HG02884 (cell line): ENCODE measurements at regions not wholly inside any gene's neighbourhood (a gene's known extent, or its start where the extent isn't known, plus 50 kb on each side); places are given as distances from the start of the nearest gene placed in this dataset.
"Not testable (repeated sequence)": the region's sequence is repeated elsewhere in the genome, so short reads cannot be mapped to it uniquely, and the experiment has no call there.

Experiments used
- ATAC-seq: cut with Tn5 transposase; IDR thresholded peaks from one replicate; pipeline ENCODE4 v1.9.1; 2021; ENCODE audit warnings: mild to moderate bottlenecking, moderate library complexity; ENCODE audit not compliant: unreplicated experiment

- ATAC-seq, result no peak
Measured at GRCh38 chr2:22403748-22404147, 981.2 kb upstream of the KLHL29 start.

DNA sequence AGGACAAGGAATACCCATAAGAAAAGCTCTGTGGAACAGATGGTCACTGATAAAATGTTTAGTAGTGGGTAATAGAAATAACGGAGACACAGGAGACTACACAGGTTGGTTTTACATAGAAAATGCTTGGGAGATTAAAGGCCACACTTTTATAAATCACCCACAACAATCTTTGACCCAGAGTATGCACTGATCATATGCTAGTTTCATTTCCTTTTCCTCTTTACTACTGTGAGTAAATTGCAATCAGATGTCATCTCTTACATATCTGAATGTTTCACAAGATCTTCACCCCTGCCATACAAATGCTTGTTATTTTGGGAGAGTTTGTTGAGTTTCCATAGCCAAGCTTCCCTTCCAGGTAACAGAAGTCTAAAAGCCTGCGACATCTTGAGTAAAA, 978.4 kb upstream of the KLHL29 start:
- no peak for ATAC-seq

DNA sequence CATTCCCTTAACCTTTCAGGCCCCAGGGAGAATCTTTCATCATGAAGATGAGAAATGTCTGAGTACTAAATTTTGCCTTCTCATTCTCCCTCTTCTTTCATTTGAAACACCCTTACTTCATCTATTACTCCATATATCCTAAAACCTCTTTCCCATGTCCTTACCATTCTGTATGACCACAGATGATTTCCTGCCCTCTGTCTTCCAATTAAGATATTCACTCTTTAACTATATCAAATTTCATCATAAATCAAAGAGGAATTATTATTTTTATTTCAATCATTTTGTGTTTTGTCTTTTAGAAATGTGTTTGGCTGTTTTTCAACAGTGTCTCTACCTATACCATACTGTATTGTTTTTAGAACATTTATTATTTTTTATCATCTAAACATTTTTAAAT, 964.9 kb upstream of the KLHL29 start:
- no peak for ATAC-seq

DNA sequence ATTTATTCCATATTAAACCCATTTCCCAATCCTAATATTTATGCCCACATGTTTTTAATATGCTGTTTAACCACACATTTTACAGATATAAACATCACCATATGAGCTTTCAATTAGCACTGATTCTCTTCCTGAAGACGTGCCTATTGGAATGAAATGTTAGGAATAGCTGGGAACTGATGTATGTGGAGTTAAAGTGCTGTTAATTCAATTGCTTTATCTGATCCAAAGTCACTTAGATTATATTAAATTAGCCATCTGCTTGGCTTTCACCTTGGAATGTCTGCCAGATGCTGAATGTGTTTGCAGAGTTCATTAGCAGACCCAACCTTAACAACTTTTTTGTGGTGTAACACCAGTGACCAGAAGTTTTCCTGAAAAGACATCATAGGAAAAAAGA, 942.9 kb upstream of the KLHL29 start:
- no peak for ATAC-seq

- ATAC-seq, result no peak
Measured at GRCh38 chr2:22444281-22444680, 940.7 kb upstream of the KLHL29 start.

- ATAC-seq, result no peak
Measured at GRCh38 chr2:22449696-22450095, 935.3 kb upstream of the KLHL29 start.

- ATAC-seq, result no peak
Measured at GRCh38 chr2:22450831-22451230, 934.1 kb upstream of the KLHL29 start.

GRCh38 chr2:22454826-22455485, 930.0 kb upstream of the KLHL29 start:
- ATAC-seq, result no peak

GRCh38 chr2:22458440-22458839, 926.5 kb upstream of the KLHL29 start:
- no peak for ATAC-seq

DNA sequence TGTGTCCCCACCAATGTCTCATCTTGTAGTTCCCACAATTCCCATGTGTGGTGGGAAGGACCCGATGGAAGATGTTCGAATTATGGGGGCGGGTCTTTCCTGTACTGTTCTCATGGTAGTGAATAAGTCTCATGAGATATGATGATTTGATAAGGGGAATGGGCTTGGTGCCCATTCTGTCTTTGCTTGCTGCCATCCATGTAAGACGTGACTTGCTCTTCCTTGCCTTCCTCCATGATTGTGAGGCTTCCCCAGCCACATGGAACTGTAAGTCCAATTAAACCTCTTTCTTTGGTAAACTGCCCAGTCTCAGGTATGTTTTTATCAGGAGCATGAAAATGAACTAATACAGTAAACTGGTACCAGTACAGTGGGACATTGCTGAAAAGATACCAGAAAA, 909.9 kb upstream of the KLHL29 start:
- ATAC-seq, result not testable (repeated sequence)

GRCh38 chr2:22478329-22478728, 906.6 kb upstream of the KLHL29 start:
- ATAC-seq, result no peak

DNA sequence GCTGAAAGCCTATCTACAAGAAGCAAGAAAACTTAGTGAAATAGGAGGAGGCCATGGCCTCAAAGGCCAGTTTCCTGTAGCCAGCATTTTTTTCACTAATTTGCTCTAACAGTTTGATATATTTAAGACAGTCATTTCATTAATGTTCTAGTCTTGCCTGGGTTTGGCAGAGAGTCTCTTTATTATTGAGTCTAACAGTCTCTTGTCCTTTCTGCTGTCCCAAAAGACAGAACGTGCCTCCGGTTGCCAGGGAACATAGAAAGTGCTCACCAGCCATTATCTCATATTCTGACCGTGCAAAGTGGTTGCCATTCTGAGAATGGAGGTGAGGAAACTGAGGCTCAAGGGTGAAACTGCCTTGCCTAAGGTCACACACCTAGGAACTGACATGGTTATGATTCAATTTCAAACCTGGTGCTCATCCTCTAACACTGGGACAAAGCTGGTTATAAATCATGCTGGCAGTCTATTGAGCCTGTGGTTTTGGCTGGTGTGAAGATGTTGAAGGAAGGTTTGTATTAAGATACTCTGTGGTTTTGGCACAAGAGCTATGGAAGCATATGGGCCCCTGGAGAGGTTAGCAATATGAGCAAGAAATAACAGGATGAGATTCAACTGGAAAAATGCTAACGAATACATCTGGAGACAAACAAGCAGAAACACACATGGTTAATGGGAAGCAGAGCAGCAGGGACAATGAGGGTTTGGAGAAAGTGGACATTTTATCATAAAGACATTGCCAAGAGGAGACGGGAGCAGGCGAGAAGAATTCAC, 903.3 kb upstream of the KLHL29 start:
- no peak for ATAC-seq

- ATAC-seq, result no peak
Measured at GRCh38 chr2:22483036-22483435, 901.9 kb upstream of the KLHL29 start.

DNA sequence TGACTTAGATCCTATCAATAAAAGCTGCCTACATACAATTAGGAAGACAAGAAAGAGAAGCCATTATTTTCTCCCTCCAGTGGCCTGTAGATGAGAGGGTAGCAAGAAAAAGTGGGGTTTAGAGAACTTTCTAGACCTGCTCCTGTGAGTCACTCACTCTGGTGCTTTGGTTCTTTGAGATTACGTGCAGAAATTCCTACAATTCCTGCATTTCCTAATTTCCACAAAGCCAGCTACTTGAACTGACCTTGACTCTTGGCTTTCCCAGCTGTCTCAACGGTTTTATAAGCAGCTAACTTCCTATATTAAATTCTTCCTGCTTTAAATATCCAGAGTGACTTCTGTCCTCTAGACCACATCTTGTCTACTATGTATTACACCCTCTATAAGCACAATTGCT, 899.5 kb upstream of the KLHL29 start:
- ATAC-seq, result no peak

GRCh38 chr2:22486343-22486742, 898.6 kb upstream of the KLHL29 start:
- ATAC-seq, result no peak

GRCh38 chr2:22487036-22487435, 897.9 kb upstream of the KLHL29 start:
- no peak for ATAC-seq

- ATAC-seq, result no peak
Measured at GRCh38 chr2:22487541-22487940, 897.4 kb upstream of the KLHL29 start.

DNA sequence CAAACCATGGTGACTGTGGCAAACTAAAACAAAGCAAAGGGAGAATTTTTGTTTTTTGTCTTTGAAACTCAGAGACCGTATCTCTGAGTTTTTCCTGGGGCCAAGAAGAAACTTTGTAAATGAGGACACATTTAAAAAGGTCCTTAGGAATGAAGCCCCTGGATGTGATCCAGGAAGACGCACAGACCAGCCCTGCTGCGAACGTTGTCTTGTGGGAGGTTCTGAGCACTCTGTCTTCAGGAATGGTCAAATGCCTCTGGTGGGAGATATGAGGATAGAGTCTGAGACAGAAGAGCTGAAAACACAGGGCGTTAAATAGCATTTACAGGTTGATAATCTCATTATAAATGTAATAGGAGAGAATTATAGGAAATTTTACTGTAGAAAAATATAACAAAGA, 893.5 kb upstream of the KLHL29 start:
- ATAC-seq, result no peak

- no peak for ATAC-seq
Measured at GRCh38 chr2:22494156-22494555, 890.8 kb upstream of the KLHL29 start.

GRCh38 chr2:22497064-22497463, 887.9 kb upstream of the KLHL29 start:
- ATAC-seq, result no peak

DNA sequence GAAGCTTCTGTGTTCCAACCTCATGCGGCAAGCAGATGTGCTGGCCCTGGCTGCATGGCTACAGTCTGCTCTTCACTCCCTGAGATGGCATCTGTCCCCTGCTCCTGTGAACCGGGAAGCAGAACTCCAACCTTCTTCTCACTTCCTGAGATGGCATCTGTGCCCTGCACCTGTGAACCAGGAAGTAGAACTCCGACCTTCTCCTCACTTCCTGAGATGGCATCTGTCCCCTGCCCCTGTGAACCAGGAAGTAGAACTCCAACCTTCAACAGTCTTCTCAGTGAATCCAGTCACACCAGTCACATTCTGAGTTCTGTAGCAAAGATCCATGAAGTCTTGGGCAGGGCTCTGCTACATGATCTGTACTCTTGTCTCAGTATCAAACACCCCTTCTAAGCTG, 887.2 kb upstream of the KLHL29 start:
- ATAC-seq, result no peak

DNA sequence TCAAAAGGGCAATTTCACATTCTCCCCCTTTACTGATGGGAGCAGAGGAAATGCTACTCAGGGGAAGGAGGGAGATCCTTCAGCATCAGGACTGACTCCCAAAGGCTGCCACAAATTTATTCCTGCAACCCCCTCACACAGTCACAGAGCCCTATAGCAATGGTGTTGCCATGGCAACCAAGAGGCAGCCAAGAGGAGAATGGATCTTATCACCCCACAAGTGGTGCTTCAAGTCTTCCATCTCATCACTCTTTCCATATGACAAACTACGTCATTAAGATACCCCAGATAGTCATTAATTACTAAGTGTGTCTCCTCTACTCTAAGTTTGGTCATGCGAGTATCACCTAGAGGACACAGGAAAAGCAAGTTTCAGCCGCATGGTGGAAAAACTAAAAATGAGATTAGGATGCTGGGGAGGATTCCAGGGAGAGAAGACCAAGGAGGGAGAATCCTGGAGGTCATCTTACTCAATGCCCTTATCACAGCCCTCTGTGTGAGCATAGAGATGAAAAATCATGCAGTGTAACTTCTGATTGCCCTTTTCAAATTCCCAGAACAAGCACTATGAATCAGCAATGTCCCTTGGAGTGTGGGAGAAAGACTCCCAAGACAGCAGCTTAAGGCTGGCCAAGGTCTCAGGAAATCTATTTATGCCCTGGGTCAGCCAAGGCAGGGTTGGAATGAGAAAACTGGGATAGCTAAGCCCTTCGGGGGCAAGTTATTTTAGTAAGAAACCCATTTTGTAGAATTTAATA, 885.7 kb upstream of the KLHL29 start:
- ATAC-seq, result no peak
